TTC549 (cell line): ENCODE measurements at regions not wholly inside any gene's neighbourhood (a gene's known extent, or its start where the extent isn't known, plus 50 kb on each side); places are given as distances from the start of the nearest gene placed in this dataset.

Experiments
- FAIRE-seq: peaks from 2 replicates; lab custom pipeline; 2012; peaks lifted over from hg19 to GRCh38; lab: Jason Lieb, UNC

DNA sequence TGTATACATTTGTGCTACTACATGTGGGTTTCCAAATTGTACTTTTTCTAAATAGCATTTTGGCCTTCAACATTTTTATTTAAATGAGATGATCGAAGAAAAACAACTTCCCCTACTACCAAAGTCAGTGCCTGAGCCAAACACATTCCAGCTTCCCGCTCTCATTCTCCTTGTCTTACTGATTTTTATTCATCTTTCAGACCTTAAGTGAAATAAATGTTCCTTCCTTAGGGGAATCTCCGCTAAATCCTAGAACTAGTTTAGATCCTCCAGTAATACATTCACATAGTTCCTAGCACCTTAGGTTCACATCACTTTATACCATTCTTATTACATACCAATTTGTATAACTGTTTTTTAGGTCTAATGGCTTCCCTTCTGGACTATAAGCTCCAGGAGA, 122.3 kb upstream of the COL3A1 start:
- FAIRE-seq, result no peak

DNA sequence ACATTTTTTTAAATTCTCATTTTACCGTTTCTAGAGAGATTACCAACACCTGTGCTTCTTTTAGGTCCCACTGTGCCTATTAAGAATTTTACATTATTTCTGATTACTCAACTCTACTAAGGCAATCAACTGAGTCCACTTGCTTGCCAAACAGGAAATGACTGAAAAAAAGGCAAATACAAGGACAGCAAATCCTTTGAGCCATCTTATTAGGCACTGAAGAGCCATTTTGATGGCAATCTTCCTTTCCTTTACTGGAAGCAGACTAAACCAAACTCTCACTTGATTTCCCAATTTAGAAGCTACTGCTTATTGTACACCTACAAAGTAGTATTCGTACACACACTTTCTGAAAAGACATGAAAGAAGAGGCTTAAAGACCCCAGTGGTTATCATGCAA, 121.4 kb upstream of the COL3A1 start:
- no peak for FAIRE-seq

GRCh38 chr2:188853307-188853706, 120.9 kb upstream of the COL3A1 start:
- no peak for FAIRE-seq

DNA sequence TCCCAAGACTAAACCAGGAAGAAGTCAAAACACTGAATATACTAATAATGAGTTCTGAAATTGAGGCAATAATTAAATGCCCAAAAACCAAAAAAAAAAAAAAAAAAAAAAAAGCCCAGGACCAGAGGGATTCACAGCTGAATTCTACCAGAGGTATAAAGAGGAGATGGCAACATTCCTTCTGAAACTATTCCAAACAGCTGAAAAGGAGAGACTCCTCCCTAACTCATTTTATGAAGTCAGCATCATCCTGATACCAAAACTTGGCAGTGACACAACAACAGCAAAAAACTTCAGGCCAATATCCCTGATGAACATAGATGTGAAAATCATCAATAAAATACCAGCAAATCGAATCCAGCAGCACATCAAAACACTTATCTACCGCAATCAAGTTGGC, 108.5 kb upstream of the COL3A1 start:
- FAIRE-seq, result no peak

GRCh38 chr2:188869550-188869949, 104.6 kb upstream of the COL3A1 start:
- no peak for FAIRE-seq

DNA sequence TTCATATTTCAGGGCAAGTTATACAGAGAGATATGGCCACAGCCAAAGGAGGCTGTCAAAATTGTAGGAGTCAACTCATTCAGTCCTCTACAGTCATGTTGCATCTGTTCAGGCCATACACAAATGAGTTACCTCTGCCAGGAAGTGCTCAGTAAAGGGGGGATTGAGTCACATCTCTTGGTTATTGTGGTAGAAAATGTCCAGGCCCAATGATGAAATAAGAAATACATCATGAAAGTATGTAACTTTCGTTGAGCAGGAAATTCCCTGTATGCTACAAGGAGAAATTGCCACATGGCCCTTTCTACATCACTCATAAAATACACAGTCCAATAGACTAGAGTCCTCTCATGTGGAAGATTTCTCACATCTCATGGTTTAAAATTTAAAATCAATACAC, 103.9 kb upstream of the COL3A1 start:
- no peak for FAIRE-seq

GRCh38 chr2:188875104-188875503, 99.1 kb upstream of the COL3A1 start:
- FAIRE-seq, result no peak

- no peak for FAIRE-seq
Measured at GRCh38 chr2:188878716-188879115, 95.5 kb upstream of the COL3A1 start.

- FAIRE-seq, result peak; percentile 71
Measured at GRCh38 chr2:188880740-188881139, 93.4 kb upstream of the COL3A1 start.

GRCh38 chr2:188881434-188881833, 92.7 kb upstream of the COL3A1 start:
- FAIRE-seq, result no peak

GRCh38 chr2:188884046-188884445, 90.1 kb upstream of the COL3A1 start:
- FAIRE-seq, result peak; percentile 95

GRCh38 chr2:188884517-188884916, 89.7 kb upstream of the COL3A1 start:
- FAIRE-seq, result no peak

DNA sequence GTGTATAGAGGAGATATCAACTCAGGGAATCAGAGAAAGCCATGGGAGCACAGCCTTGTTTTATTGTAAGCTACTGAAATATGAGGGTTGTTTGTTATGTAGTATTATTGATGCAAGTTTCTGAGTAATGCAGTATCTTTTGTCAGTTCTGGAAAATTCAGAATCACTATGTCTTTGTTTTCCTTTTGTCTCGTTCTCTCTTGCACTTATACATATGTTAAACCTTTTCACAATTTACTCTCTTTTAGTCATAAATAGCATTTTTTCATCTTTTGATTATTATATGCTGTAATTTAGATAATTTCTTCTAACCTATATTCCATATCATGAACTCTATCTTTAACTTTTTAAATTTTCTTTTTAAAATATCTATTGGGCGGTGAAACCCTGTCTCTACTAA, 85.0 kb upstream of the COL3A1 start:
- FAIRE-seq, result no peak

DNA sequence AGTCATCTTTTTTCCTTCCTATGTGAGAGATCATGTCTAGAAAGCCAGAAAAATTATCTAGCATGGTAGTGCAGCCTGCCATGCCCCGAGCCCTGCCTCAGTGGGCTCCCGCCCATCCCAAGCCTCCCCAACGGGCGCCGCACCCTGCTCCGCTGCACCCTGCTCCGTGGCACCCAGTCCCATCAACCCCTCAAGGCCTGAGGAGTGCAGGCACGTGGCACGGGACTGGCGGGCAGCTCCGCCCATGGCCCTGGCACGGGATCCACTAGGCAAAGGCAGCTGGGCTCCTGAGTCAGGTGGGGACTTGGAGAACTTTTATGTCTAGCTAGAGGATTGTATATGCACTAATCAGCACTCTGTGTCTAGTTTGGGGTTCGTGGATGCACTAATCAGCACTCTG, 83.4 kb upstream of the COL3A1 start:
- FAIRE-seq, result no peak

DNA sequence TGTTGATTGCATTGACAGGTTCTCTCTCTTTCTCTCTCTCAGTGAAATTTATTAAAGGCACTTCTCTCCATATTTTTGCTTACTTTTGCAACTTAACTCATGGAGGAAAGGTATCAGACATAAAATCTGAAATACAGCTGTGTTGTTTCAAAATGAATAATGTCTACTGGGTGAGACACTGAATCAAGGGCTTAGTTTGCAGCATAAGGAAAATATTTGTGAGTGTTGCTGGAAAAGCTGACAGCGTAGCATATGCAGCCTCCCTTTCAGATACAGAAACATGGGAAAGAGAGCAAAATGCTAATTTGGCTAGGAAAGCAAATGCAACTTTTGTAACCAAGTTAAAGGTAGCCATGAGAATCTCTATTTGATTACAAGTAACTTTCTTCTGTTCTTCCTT, 81.5 kb upstream of the COL3A1 start:
- FAIRE-seq, result peak; percentile 7

DNA sequence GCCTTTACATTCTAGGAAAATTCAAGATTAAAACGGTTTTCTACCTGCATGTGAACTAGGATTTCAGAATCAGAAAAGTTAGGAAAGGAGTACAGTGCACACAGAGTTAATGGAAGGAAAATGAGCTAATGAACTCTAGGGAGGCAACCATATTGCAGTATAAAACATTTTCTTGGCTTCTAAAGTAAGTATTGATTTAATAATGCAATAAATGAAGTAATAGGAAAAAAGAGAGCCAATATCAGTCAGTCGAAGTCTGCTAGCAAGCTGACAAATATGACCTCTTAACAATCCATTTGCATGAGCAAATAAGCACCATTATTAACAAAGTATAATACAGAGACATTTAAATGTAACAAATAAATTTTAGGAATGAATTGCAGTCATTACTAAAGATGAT, 80.2 kb upstream of the COL3A1 start:
- no peak for FAIRE-seq

- no peak for FAIRE-seq
Measured at GRCh38 chr2:188894979-188895378, 79.2 kb upstream of the COL3A1 start.

DNA sequence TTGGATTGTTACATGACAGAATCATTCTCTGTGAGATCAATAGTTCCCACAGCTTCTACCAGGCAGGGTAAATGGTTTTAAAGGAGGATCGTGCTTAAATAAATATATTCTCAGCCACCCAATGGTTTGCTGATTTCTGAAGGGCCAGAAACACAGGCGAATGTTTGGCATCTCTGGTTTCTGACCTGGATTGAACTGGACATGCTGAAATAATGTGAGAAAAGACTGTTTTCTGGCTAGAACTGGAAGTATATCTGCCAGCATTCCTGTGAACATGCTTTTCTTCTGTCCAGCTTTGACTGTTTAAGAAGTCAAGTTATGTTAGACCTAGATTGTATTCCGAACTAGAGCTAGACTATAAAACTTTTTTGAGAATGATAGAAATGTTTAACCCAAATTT, 77.1 kb upstream of the COL3A1 start:
- FAIRE-seq, result peak; percentile 99

GRCh38 chr2:188898261-188898660, 75.9 kb upstream of the COL3A1 start:
- FAIRE-seq, result no peak

- no peak for FAIRE-seq
Measured at GRCh38 chr2:188902901-188903491, 71.2 kb upstream of the COL3A1 start.

DNA sequence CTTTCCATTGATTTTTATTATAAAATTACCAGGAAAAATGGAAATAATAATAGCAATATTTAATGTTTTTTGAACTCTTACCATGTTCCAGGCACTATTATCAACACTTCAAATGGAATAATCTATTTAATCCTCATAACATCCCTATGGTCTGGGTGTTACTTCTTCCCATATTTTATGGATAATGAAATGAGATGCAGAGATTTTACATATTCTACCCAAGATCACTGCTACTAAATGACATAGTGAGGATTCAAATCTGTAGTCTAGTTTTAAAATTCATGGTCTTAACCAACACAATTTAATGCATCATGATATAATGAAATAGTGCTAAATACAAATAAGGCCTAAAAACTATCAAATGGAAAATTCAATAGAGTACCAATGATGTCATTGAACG, 70.4 kb upstream of the COL3A1 start:
- FAIRE-seq, result no peak

DNA sequence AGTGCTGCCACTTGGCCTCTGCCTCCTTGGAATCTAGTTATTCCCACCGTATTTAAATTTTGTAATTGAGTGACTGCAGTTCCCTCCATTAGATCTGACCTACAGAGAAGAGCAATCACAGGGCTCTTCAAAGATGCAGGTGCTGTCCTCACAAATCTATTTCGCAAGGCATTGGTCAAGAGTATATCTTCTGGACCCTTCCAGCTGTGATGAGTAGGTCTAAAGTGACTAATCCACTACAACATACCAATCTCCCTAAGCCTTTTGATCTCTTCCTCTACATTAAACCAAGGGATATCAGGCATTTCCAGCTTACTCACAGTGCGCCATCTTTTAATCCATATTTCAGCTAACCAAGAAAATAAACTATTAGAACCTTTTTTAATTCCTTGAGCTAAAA, 65.1 kb upstream of the COL3A1 start:
- FAIRE-seq, result no peak

GRCh38 chr2:188916736-188917135, 57.4 kb upstream of the COL3A1 start:
- no peak for FAIRE-seq

GRCh38 chr2:188917632-188918031, 56.5 kb upstream of the COL3A1 start:
- no peak for FAIRE-seq

DNA sequence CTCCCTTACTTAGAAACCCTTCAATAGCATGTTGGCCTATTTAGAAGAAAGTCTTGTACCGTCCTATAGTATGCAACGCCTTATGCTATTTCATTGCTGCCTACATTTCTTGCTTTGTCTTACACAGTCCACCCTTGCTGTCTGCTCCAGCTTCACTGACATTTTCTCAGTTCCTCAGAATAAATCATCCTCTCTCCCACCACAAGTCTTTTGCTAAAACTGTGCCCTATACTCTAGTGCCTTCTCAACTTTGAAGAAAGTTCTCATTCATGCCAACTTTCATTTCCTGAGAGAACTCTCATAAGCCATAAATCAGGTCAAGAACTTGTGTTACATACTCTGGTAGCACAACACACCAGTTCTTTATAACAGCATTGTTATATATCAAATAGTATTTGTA, 54.3 kb upstream of the COL3A1 start:
- FAIRE-seq, result no peak
